ENCODE measurements at regions not wholly inside any gene's neighbourhood (a gene's known extent, or its start where the extent isn't known, plus 50 kb on each side); places are given as distances from the start of the nearest gene placed in this dataset.
"Not testable (repeated sequence)": the region's sequence is repeated elsewhere in the genome, so short reads cannot be mapped to it uniquely, and the experiment has no call there.

- no peak for DNase-seq
Observed at GRCh38 chr14:49106741-49107667, 479.2 kb downstream of the RPS29 start.

- no peak for DNase-seq
Observed at GRCh38 chr14:49105956-49106355, 480.2 kb downstream of the RPS29 start.

GRCh38 chr14:49105512-49105911, 480.7 kb downstream of the RPS29 start:
- no peak for DNase-seq

- DNase-seq = no peak
Observed at GRCh38 chr14:49092345-49092744, 493.8 kb downstream of the RPS29 start.

GRCh38 chr14:49089107-49089506, 497.1 kb downstream of the RPS29 start:
- no peak for DNase-seq

- DNase-seq = not testable (repeated sequence)
Observed at GRCh38 chr14:49073292-49073691, 512.9 kb downstream of the RPS29 start.

- DNase-seq = no peak
Observed at GRCh38 chr14:49058511-49058910, 527.7 kb downstream of the RPS29 start.

- no peak for DNase-seq
Observed at GRCh38 chr14:49057838-49058510, 528.2 kb downstream of the RPS29 start.

- DNase-seq = no peak
Observed at GRCh38 chr14:49056021-49056420, 530.2 kb downstream of the RPS29 start.

GRCh38 chr14:49052521-49052920, 533.7 kb downstream of the RPS29 start:
- DNase-seq = no peak

- DNase-seq = no peak
Observed at GRCh38 chr14:49051328-49052060, 534.7 kb downstream of the RPS29 start.

- no peak for DNase-seq
Observed at GRCh38 chr14:49050822-49051221, 535.4 kb downstream of the RPS29 start.

GRCh38 chr14:49049711-49050110, 536.5 kb downstream of the RPS29 start:
- no peak for DNase-seq

- no peak for DNase-seq
Observed at GRCh38 chr14:49044981-49045380, 541.2 kb downstream of the RPS29 start.

- DNase-seq = no peak
Observed at GRCh38 chr14:49036984-49037516, 549.1 kb downstream of the RPS29 start.

GRCh38 chr14:49036266-49036665, 549.9 kb downstream of the RPS29 start:
- DNase-seq = no peak

GRCh38 chr14:49033131-49033530, 553.0 kb downstream of the RPS29 start:
- DNase-seq = no peak

GRCh38 chr14:49031710-49032109, 554.5 kb downstream of the RPS29 start:
- not testable (repeated sequence) for DNase-seq

GRCh38 chr14:49019467-49020115, 566.6 kb downstream of the RPS29 start:
- no peak for DNase-seq

GRCh38 chr14:49017447-49017846, 568.7 kb downstream of the RPS29 start:
- DNase-seq = no peak

GRCh38 chr14:49016381-49016780, 569.8 kb downstream of the RPS29 start:
- no peak for DNase-seq

- DNase-seq = no peak
Observed at GRCh38 chr14:49014476-49014875, 571.7 kb downstream of the RPS29 start.

- DNase-seq = no peak
Observed at GRCh38 chr14:49008363-49008762, 577.8 kb downstream of the RPS29 start.
